Prostate gland (tissue), 2 donors: ENCODE measurements at regions not wholly inside any gene's neighbourhood (a gene's known extent, or its start where the extent isn't known, plus 50 kb on each side); places are given as distances from the start of the nearest gene placed in this dataset.

Experiments
- DNase-seq: peaks from one replicate; pipeline ENCODE4 v3.0.0-alpha.2; 2019; ENCODE audit warnings: low spot score
- H3K27ac ChIP-seq, 2 donors: fragments of 200-600 bp; sonication (generic); 2 replicates each; pipeline ENCODE4 v1.5.1; 2017 to 2019
- H3K27me3 ChIP-seq: fragments of 200-600 bp; sonication (generic); replicated peaks from 2 replicates; pipeline ENCODE4 v1.5.1; 2019; ENCODE audit not compliant: insufficient read depth
- H3K36me3 ChIP-seq, 2 donors: fragments of 200-600 bp; sonication (generic); 1 replicate in 1 of 2; 2 replicates in 1 of 2; pipeline versions ENCODE4 v1.5.1 to v1.8.1; 2017 to 2019
- H3K4me1 ChIP-seq: fragments of 200-600 bp; sonication (generic); replicated peaks from 2 replicates; pipeline ENCODE4 v1.5.1; 2019
- H3K4me3 ChIP-seq, 2 donors: fragments of 200-600 bp; sonication (generic); 2 replicates each; pipeline ENCODE4 v1.5.1; 2017 to 2019
- H3K9me3 ChIP-seq: fragments of 200-600 bp; sonication (generic); 2 replicates; pipeline ENCODE4 v1.5.1; 2017
- POLR2A ChIP-seq: fragments of 450-650 bp; IDR thresholded peaks from one replicate; pipeline ENCODE4 v1.6.1; 2016; ENCODE audit warnings: antibody characterized with exemption, mild to moderate bottlenecking
- POLR2AphosphoS5 ChIP-seq: sonication (generic); formaldehyde crosslinking; IDR thresholded peaks from one replicate; pipeline ENCODE4 v1.6.1; 2017; ENCODE audit warnings: antibody characterized with exemption
- WGBS: methylation state at CpG from one replicate; pipeline ENCODE4 v1.1.5; 2018; 5-methylcytosine and 5-hydroxymethylcytosine counted together
- intact Hi-C: fragments of 100-400 bp; cut with DNase I; formaldehyde crosslinking; loops from one replicate; pipeline ENCODE4 v1.14.2; 2022
- TF ChIP-seq, protein P1 (sequence below), 4 experiments: fragments of 200-600 bp in 2 of 4; fragments of 450-650 bp in 2 of 4; sonication (generic) in 2 of 4; IDR thresholded peaks; 1 replicate in 3 of 4; 2 replicates in 1 of 4; pipeline ENCODE4 v1.5.1; 2016 to 2019; ENCODE audit warnings: antibody characterized with exemption in 4 of 4, mild to moderate bottlenecking in 2 of 4, moderate library complexity in 2 of 4

- Histone ChIP-seq H3K4me3 (no peak overlapping the region), H3K4me1 (no peaks in the 10 kb centered on the region), H3K27me3 (no peaks in the 10 kb centered on the region), H3K27ac (no peak overlapping the region), H3K36me3 (no peaks in the 10 kb centered on the region), H3K9me3 (no peaks in the 10 kb centered on the region)
- TF ChIP-seq, protein P1, sequence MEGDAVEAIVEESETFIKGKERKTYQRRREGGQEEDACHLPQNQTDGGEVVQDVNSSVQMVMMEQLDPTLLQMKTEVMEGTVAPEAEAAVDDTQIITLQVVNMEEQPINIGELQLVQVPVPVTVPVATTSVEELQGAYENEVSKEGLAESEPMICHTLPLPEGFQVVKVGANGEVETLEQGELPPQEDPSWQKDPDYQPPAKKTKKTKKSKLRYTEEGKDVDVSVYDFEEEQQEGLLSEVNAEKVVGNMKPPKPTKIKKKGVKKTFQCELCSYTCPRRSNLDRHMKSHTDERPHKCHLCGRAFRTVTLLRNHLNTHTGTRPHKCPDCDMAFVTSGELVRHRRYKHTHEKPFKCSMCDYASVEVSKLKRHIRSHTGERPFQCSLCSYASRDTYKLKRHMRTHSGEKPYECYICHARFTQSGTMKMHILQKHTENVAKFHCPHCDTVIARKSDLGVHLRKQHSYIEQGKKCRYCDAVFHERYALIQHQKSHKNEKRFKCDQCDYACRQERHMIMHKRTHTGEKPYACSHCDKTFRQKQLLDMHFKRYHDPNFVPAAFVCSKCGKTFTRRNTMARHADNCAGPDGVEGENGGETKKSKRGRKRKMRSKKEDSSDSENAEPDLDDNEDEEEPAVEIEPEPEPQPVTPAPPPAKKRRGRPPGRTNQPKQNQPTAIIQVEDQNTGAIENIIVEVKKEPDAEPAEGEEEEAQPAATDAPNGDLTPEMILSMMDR (IDR thresholded peaks at IDR 0.05), result no peak
- TF ChIP-seq POLR2A (no peak), POLR2AphosphoS5 (no peak)
- no peak for DNase-seq
- WGBS, result 42% methylated on average over 1 of the region's 1 CpG
- intact Hi-C loops, result no loop called here
These were observed 575.4 kb downstream of the RWDD3 start for GRCh38 chr1:95809391-95809790.

GRCh38 chr1:95815511-95815910 lies 581.5 kb downstream of the RWDD3 start:
- WGBS, result 38% methylated on average over 2 of the region's 2 CpGs
- TF ChIP-seq POLR2A (no peak), POLR2AphosphoS5 (no peak)
- TF ChIP-seq, protein P1 (IDR thresholded peaks at IDR 0.05), result no peak
- H3K4me3 ChIP-seq, result no peak overlapping the region

GRCh38 chr1:95829556-95829955 lies 595.5 kb downstream of the RWDD3 start:
- H3K27me3 ChIP-seq, result no peaks in the 10 kb centered on the region
- no peaks in the 10 kb centered on the region for H3K9me3 ChIP-seq
- H3K36me3 ChIP-seq, result no peaks in the 10 kb centered on the region
- no peak overlapping the region for H3K27ac ChIP-seq
- TF ChIP-seq, protein P1 (IDR thresholded peaks at IDR 0.05), result no peak
- no peak for TF ChIP-seq POLR2A
- TF ChIP-seq POLR2AphosphoS5, result no peak
- no peak for DNase-seq
- intact Hi-C loops, result no loop called here
- WGBS, result 100% methylated on average over 1 of the region's 1 CpG
- no peak overlapping the region for H3K4me3 ChIP-seq
- H3K4me1 ChIP-seq, result no peaks in the 10 kb centered on the region

More at GRCh38 chr1:95815511-95815910, 581.5 kb downstream of the RWDD3 start:
- Histone ChIP-seq H3K27ac (no peak overlapping the region), H3K4me1 (no peaks in the 10 kb centered on the region), H3K27me3 (no peaks in the 10 kb centered on the region), H3K9me3 (no peaks in the 10 kb centered on the region), H3K36me3 (no peaks in the 10 kb centered on the region)
- DNase-seq, result no peak
- intact Hi-C loops, result no loop called here

DNA sequence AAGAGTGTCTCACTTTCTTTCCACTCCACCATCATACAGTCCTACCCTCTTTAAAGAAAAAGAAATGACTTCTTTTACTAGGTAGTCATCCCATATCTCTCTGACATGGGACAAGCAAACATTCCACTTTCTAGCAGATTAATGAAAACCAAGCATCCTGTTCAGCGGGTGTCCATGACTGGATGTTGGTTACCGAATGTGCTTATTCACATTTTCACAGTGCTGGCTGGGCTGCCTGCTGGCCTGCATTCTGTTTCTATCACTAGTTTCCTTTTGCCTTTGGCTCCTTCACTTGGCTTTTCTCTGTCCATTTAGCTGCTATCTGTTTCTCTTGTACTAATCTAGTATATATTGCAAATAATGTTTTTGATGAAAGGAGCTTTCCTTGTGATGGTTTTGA lies 598.4 kb downstream of the RWDD3 start:
- Histone ChIP-seq H3K27ac (no peak overlapping the region), H3K9me3 (no peaks in the 10 kb centered on the region), H3K36me3 (no peaks in the 10 kb centered on the region), H3K4me3 (no peak overlapping the region), H3K27me3 (no peaks in the 10 kb centered on the region), H3K4me1 (no peaks in the 10 kb centered on the region)
- WGBS, result 69% methylated on average over 2 of the region's 2 CpGs
- no peak for TF ChIP-seq POLR2AphosphoS5
- TF ChIP-seq POLR2A, result no peak
- TF ChIP-seq, protein P1 (IDR thresholded peaks at IDR 0.05), result no peak
- DNase-seq, result no peak
- intact Hi-C loops, result no loop called here

DNA sequence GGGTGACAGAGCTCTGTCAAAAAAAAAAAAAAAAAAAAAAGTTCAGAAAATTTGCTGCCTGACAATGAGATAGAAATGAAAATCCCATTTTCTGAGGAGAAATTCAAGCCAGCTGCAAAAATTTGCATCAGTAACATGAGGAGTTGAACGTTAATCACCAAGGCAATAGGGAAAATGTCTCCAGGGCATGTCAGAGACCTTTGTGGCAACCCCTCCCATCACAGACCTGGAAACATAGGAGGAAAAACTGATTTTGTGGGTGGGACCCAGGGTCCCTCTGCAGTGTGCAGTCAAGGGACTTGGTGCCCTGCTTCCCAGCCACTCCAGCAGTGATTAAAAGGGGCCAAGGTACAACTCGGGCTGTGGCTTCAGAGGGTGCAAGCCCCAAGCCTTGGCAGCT lies 615.4 kb downstream of the RWDD3 start:
- TF ChIP-seq POLR2AphosphoS5, result no peak
- TF ChIP-seq, protein P1 (IDR thresholded peaks at IDR 0.05), result no peak
- DNase-seq, result no peak
- Histone ChIP-seq H3K9me3 (no peaks in the 10 kb centered on the region), H3K27ac (no peak overlapping the region), H3K36me3 (no peaks in the 10 kb centered on the region), H3K4me1 (no peaks in the 10 kb centered on the region), H3K27me3 (no peaks in the 10 kb centered on the region), H3K4me3 (no peak overlapping the region)
- WGBS, result 82% methylated on average over 2 of the region's 2 CpGs
- intact Hi-C loops, result no loop called here
